Glomerular visceral epithelial cell (primary cell): ENCODE measurements at regions not wholly inside any gene's neighbourhood (a gene's known extent, or its start where the extent isn't known, plus 50 kb on each side); places are given as distances from the start of the nearest gene placed in this dataset.

ENCODE experiments used
- DNase-seq: peaks from one replicate; pipeline ENCODE4 v3.0.0-alpha.2; 2016; ENCODE audit errors: extremely low spot score

GRCh38 chr2:215769246-215769645 lies 244.1 kb downstream of the MREG start:
- no peak for DNase-seq

DNA sequence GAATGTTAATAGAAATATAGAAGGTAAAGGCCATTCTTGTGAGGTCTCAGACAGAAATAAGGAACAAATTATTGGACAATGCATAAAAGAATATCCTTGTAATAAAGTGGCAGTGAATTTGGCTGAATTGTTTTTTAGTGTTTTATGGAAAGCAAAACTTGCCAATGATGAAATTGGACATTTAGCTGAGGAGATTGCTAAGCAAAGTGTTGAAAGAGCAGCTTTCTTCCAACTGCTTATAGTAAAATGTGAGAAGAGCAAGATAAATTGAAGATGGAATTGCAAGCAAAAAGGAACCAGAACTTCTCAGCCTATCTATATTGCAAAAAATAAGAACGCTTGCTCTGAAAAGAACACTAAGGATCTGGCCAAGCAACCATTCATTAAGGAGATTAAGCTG lies 245.7 kb downstream of the MREG start:
- DNase-seq: no peak

GRCh38 chr2:215765729-215766360 lies 247.5 kb downstream of the MREG start:
- DNase-seq: no peak

- peak; percentile 65 for DNase-seq
Measured at GRCh38 chr2:215764441-215765048, 248.8 kb downstream of the MREG start.

DNA sequence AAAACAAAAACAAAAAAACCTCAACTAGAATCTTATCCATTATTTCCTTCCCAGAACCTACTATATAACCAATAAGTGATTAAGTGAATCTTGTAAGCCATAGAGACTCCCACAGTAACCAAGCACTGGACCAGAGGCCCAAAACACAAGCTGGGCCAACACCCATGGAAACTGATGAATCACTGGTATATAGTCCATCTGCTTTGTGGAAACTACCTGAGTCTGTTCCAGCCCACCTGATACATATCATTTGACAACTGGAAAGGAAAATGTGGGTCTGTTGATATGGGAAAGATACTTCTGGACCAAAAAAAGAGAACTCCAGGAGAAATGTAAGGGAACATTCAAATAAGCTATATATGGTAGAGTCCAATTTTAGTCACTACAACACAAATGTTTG lies 252.8 kb downstream of the MREG start:
- no peak for DNase-seq

- DNase-seq: no peak
Measured at GRCh38 chr2:215760091-215760490, 253.3 kb downstream of the MREG start.

DNA sequence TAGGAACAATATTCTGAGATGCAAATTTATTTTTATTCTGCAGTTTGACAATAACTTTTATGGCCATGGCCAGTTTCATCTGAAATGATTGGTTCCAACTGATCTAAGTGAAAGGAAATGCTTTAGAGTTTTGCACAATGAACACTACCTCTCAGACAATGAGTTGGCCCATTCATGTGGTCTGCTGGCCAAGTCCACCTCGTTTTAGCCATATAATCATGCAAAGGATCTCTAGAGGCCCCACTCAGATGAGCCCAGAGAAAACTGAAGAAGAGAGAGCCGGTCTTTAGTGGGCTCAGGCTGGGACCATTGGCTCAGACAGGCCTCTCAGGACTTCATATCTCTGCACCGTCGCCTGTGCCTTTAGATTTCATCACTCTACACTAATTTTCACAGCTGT lies 254.7 kb downstream of the MREG start:
- DNase-seq: no peak

GRCh38 chr2:215756346-215756730 lies 257.0 kb downstream of the MREG start:
- DNase-seq: no peak

DNA sequence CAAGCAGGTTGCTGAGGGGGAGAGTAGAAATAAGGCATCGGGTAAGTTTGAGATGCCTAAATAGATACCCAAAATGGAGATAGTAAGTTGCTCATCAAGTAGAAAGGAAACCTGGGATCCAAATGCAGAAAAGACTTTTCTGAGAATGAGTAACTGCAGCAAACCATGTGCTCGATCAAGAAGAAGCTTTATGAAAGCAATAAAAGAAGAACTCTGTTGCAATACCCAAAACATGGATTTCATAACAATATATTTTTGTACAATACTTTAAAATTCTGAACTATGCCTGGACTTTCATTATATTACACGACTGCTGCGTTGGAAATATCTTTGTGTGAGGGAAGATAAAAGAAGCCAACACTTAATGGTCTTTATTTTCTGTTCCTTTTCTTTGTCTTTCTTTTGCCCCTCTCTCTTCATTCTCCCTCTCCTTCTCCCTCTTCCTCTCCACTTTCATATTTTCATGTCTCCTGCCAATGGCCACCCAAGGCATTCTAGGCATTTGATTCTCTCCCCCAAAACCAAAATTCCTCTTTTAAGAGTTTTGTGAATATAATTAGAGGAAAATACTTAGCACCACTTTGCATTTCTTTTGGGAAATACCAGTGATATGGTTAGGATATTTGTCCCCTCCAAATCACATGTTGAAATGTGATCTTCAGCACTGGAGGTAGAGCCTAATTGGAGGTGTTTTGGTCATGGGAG lies 257.6 kb downstream of the MREG start:
- no peak for DNase-seq

GRCh38 chr2:215754546-215754945 lies 258.8 kb downstream of the MREG start:
- DNase-seq: no peak

DNA sequence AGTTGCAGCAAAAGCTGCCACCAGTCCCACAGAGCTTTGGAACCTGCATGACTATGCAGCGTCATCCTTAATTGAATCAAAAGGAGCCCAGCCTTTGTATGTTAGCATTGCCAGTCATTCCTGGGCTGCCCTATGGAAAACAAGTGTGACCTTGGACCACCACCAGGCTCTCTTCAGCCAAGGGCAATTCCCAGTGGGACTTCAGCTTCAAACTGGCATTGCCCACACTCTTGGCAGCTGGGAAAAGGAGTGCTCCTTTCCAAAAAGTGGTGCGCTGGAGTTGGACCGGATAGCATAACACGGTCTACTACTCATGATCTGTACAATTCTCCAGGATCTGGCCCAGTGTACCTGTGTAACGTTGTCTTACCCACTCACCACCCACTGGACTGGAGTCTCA lies 259.5 kb downstream of the MREG start:
- DNase-seq: no peak

DNA sequence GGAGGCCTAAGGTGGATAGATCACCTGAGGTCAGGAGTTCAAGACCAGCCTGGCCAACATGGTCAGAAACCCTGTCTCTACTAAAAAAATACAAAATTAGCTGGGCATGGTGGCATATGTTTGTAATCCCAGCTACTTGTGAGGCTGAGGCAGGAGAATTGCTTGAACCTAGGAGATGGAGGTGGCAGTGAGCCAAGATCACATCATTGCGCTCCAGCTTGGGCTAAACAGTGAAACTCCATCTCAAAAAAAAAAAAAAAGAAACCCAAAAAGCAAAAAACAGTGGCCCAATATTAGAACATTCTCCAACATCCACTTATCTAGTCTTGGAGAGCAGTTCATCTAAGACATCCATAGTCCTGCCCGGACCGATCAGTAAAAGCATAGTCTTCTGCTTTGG lies 260.4 kb downstream of the MREG start:
- no peak for DNase-seq

- DNase-seq: no peak
Measured at GRCh38 chr2:215752436-215752835, 260.9 kb downstream of the MREG start.

- DNase-seq: no peak
Measured at GRCh38 chr2:215751911-215752272, 261.5 kb downstream of the MREG start.

- DNase-seq: peak; percentile 88
Measured at GRCh38 chr2:215751200-215751910, 262.0 kb downstream of the MREG start.

DNA sequence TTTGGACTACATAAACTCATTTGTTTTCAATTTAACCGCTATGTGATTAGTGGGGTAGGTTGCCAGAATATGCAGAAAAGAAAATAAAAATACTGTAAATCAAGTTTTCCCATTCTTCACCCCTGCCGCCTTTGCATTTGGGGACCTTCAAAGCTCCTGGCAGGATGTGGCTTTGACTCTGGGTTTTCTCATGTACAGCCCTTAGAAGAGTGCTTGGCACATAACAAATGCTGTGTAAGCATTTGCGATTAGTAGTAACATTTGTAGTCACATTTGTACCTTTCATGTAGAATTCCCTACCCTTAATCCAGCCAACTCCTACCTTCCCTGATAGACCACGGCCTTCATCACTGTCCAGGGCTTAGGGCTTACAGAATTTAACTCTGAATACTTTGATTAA lies 262.6 kb downstream of the MREG start:
- no peak for DNase-seq

GRCh38 chr2:215749092-215749957 lies 264.0 kb downstream of the MREG start:
- no peak for DNase-seq

- DNase-seq: peak; percentile 33
Measured at GRCh38 chr2:215748446-215748845, 264.9 kb downstream of the MREG start.

DNA sequence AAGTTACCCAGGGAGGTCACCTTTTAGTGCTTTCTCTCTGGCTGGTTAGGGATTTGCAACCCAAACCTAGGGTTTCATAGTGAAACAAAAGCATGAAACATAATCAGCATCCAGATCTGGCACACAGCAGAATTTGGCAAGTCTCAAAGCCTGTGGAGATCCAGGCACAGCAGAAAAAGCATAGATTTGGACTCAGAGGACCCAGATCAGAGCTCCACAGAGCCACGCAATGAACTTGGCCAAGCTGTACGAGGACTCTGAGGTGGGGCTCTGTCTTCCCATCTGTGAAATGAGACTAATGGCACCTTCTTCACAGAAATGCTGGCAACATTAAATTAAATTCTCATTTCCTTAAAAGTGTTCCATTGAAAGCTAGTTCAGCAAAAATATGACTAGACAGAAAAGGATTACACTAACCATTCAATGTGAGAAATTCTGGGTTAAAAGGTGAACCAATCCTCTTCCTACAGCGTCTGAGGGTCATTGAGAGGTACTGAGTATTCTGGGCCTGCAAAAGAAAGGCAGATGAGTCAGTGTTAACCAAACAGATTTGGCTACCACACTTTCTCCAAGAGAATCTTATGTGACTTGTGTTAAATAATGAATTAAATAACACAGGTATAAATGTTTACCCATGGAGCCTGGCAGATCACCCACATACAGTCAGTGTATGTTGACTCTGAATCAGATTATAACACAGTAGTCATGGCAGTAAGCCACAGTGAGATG lies 266.3 kb downstream of the MREG start:
- peak; percentile 38 for DNase-seq

DNA sequence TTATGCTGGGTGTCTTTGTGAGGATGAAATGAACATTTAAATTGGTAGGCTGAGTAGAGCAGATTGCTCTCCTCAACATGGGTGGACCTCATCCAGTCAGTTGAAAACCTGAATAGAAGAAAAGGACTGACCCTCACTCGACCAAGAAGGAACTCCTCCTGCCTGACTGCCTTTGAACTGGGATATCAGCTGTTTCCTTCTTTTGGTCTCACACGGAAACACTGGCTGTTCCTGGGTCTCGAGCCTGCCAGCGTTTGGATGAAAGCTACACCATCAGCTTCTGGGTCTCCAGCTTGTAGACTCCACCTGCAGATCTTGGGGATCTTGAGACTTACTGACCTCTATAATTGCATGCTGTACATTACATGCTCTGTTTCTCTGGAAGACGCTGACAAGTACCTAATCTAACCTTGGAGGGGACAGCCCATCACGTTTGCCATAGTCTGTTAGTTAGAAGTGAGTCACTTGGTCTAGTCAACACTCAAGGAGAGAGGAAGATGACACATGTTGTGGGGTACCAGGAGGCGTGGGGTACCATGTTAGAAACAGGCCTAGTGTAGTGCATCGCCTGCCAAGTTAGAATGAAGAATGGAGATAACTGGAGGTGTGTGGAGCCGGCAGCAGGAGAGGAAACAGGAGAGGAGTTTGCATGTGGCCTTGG lies 267.0 kb downstream of the MREG start:
- no peak for DNase-seq

GRCh38 chr2:215745331-215745730 lies 268.0 kb downstream of the MREG start:
- DNase-seq: no peak
